Esophagus muscularis mucosa (tissue), 4 donors: ENCODE measurements at regions not wholly inside any gene's neighbourhood (a gene's known extent, or its start where the extent isn't known, plus 50 kb on each side); places are given as distances from the start of the nearest gene placed in this dataset.

ENCODE experiments used
- DNase-seq: peaks from one replicate; pipeline ENCODE4 v3.0.0-alpha.2; 2017; ENCODE audit errors: extremely low spot score
- H3K27ac ChIP-seq, 4 donors: fragments of 200-600 bp; sonication (generic); replicated peaks in 1 of 4; 1 replicate in 3 of 4; 2 replicates in 1 of 4; pipeline ENCODE4 v1.5.1; 2016 to 2019; ENCODE audit warnings: mild to moderate bottlenecking in 1 of 4
- H3K27me3 ChIP-seq, 4 donors: fragments of 200-600 bp; sonication (generic); one replicate each; pipeline versions ENCODE4 v1.5.1 to v1.6.0; 2016 to 2019
- H3K36me3 ChIP-seq, 4 donors: fragments of 200-600 bp; sonication (generic); one replicate each; pipeline ENCODE4 v1.5.1; 2016 to 2019
- H3K4me1 ChIP-seq, 4 donors: fragments of 200-600 bp; sonication (generic); one replicate each; pipeline ENCODE4 v1.5.1; 2016 to 2019
- H3K4me3 ChIP-seq, 4 donors: fragments of 200-600 bp; sonication (generic); 1 replicate in 2 of 4; 2 replicates in 2 of 4; pipeline ENCODE4 v1.5.1; 2016 to 2019; ENCODE audit warnings: mild to moderate bottlenecking in 4 of 4, moderate library complexity in 1 of 4
- H3K9me3 ChIP-seq, 4 donors: fragments of 200-600 bp; sonication (generic); 1 replicate in 3 of 4; 2 replicates in 1 of 4; pipeline ENCODE4 v1.5.1; 2016 to 2019
- EP300 ChIP-seq: sonication (generic); formaldehyde crosslinking; IDR thresholded peaks from one replicate; pipeline ENCODE4 v1.6.1; 2017; ENCODE audit warnings: antibody characterized with exemption
- POLR2A ChIP-seq: fragments of 450-650 bp; IDR thresholded peaks from one replicate; pipeline ENCODE4 v1.6.1; 2017; ENCODE audit warnings: antibody characterized with exemption, moderate library complexity, mild to moderate bottlenecking, low read depth
- POLR2AphosphoS5 ChIP-seq, 2 donors: sonication (generic); formaldehyde crosslinking; IDR thresholded peaks; one replicate each; pipeline ENCODE4 v1.6.1; 2017; ENCODE audit warnings: antibody characterized with exemption in 2 of 2
- WGBS: methylation state at CpG from one replicate; pipeline ENCODE4 v1.1.5; 2018; 5-methylcytosine and 5-hydroxymethylcytosine counted together
- intact Hi-C: fragments of 100-400 bp; cut with DNase I; formaldehyde crosslinking; loops from one replicate; pipeline ENCODE4 v1.15.1; 2023
- TF ChIP-seq, protein P1 (sequence below), 3 experiments: fragments of 200-600 bp in 2 of 3; fragments of 450-650 bp in 1 of 3; sonication (generic) in 2 of 3; IDR thresholded peaks; one replicate each; pipeline ENCODE4 v1.5.1; 2017 to 2019; ENCODE audit warnings: antibody characterized with exemption in 3 of 3, mild to moderate bottlenecking in 2 of 3, moderate library complexity in 1 of 3

DNA sequence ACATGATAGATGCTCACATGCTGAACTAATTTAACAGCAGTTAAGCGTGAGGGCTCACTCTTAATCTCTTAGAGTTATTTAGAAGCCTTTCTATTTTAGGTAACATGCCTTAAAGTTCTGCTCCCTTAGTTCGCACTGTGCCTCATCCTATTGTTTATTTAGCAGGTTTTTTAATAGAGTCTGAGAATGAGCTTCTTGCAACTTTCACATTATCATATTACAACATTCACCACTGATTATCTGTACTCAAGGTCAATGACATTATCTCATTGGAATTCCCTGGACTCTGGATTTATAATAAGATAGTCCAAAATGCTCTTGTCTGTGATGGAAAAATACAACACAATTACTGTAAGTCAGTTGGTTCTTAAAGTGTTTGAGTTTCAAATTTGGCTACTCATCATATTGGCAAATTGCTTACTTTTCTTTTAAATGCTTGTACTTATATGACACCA, 183.6 kb upstream of the SLC38A2 start:
- 23% methylated on average over 2 of the region's 2 CpGs for WGBS
- no peaks in the 10 kb centered on the region for H3K36me3 ChIP-seq
- no peak for DNase-seq
- H3K27me3 ChIP-seq, result no peaks in the 10 kb centered on the region
- no peaks in the 10 kb centered on the region for H3K9me3 ChIP-seq
- peak overlapping the region in 1 of 4 donors; percentile 1 for H3K4me3 ChIP-seq
- intact Hi-C loops, result loop anchor here (10.0 kb wide), 1 partner anchor 171 kb away; no protein-coding TSS in a partner anchor
- peak overlapping the region; percentile 45 to 69 (median 63) for H3K27ac ChIP-seq
- TF ChIP-seq EP300, result no peak
- TF ChIP-seq, protein P1, sequence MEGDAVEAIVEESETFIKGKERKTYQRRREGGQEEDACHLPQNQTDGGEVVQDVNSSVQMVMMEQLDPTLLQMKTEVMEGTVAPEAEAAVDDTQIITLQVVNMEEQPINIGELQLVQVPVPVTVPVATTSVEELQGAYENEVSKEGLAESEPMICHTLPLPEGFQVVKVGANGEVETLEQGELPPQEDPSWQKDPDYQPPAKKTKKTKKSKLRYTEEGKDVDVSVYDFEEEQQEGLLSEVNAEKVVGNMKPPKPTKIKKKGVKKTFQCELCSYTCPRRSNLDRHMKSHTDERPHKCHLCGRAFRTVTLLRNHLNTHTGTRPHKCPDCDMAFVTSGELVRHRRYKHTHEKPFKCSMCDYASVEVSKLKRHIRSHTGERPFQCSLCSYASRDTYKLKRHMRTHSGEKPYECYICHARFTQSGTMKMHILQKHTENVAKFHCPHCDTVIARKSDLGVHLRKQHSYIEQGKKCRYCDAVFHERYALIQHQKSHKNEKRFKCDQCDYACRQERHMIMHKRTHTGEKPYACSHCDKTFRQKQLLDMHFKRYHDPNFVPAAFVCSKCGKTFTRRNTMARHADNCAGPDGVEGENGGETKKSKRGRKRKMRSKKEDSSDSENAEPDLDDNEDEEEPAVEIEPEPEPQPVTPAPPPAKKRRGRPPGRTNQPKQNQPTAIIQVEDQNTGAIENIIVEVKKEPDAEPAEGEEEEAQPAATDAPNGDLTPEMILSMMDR (IDR thresholded peaks at IDR 0.05), result no peak
- no peak for TF ChIP-seq POLR2A
- TF ChIP-seq POLR2AphosphoS5 (IDR thresholded peaks at IDR 0.05), result peak in 1 of 2 donors; percentile 42
- peaks cover 12 to 39% (median 23%) of the 10 kb centered on the region in 4 donors for H3K4me1 ChIP-seq

DNA sequence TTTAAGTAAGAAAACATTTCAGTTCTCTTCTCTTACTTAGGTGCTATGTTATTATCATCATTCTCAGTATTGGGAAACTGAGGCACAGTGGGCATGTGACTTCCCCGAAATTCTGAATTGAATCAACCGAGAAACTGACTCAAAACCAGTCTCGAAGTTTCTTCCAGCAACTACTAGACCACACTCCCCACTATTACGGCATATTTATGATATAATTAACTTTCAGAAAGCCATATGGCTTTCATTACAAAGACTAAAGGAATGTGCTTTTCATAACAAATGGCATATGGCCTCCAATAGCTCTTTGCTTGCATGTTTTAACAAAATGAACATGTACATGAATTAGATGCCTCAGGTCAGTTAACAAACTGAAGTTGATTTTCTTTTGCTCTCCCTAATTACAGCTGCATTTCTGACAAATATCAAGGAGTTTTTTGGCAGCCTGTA, 182.9 kb upstream of the SLC38A2 start:
- H3K4me1 ChIP-seq, result peaks cover 12 to 39% (median 23%) of the 10 kb centered on the region in 4 donors
- intact Hi-C loops, result loop anchor here (10.0 kb wide), 1 partner anchor 171 kb away; no protein-coding TSS in a partner anchor
- peak overlapping the region in 1 of 4 donors; percentile 1 for H3K4me3 ChIP-seq
- DNase-seq, result no peak
- 44% methylated on average over 4 of the region's 4 CpGs for WGBS
- TF ChIP-seq POLR2AphosphoS5 (IDR thresholded peaks at IDR 0.05) (no peak), POLR2A (no peak), EP300 (no peak)
- TF ChIP-seq, protein P1 (IDR thresholded peaks at IDR 0.05), result no peak
- peak overlapping the region; percentile 45 to 69 (median 63) for H3K27ac ChIP-seq
- no peaks in the 10 kb centered on the region for H3K36me3 ChIP-seq
- no peaks in the 10 kb centered on the region for H3K9me3 ChIP-seq
- no peaks in the 10 kb centered on the region for H3K27me3 ChIP-seq

DNA sequence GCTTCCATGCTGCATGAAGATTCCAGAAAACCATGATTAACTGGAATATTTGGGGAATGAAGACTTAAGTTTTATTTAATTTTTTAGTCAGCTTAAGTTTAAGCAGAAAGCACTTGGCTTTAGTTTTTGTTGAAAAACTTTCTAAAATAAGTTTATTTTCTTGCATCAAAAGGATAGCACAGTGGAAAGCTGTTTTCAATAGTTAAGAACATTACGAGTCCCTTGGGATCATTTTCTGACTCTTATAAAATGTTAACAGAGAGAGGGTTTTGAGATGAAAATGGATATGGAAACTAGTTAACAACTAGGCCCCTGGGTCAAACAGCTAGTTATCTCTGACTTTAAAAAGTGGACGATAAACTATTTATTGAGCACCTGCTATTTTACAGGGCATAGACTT, 181.9 kb upstream of the SLC38A2 start:
- H3K9me3 ChIP-seq, result no peaks in the 10 kb centered on the region
- H3K27me3 ChIP-seq, result no peaks in the 10 kb centered on the region
- H3K27ac ChIP-seq, result peak overlapping the region in 2 of 4 donors; percentile 62 to 69
- intact Hi-C loops, result loop anchor here (10.0 kb wide), 1 partner anchor 170 kb away; no protein-coding TSS in a partner anchor
- TF ChIP-seq POLR2AphosphoS5 (IDR thresholded peaks at IDR 0.05), result no peak
- H3K4me1 ChIP-seq, result peaks cover 12 to 38% (median 23%) of the 10 kb centered on the region in 4 donors
- no peaks in the 10 kb centered on the region for H3K36me3 ChIP-seq
- no peak for DNase-seq
- no peak overlapping the region for H3K4me3 ChIP-seq
- 82% methylated on average over 2 of the region's 2 CpGs for WGBS

DNA sequence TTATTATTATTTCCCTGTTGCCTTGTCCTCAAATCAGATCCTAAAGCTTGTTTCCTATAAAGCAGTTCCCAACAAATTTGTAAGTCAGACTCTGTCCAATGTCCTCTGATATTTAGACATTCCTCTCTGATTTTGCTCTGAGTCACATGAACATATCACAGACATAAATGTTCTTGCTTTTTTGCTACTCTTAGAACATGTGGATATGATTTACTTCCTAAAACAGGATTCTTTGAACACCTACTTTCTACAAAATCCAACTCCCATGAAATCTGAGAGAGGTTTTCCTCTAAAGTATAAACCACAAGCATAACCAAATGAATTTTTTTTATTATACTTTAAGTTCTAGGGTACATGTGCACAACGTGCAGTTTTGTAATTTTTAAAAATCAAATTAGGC, 181.3 kb upstream of the SLC38A2 start:
- 71% methylated on average over 1 of the region's 1 CpG for WGBS
- TF ChIP-seq POLR2AphosphoS5 (IDR thresholded peaks at IDR 0.05), result no peak
- TF ChIP-seq POLR2A, result no peak
- TF ChIP-seq, protein P1 (IDR thresholded peaks at IDR 0.05), result no peak
- TF ChIP-seq EP300, result no peak
- Histone ChIP-seq H3K27ac (no peak overlapping the region), H3K27me3 (no peaks in the 10 kb centered on the region), H3K9me3 (no peaks in the 10 kb centered on the region), H3K4me3 (no peak overlapping the region), H3K4me1 (peaks cover 12 to 32% (median 21%) of the 10 kb centered on the region in 4 donors), H3K36me3 (no peaks in the 10 kb centered on the region)
- DNase-seq, result no peak
- intact Hi-C loops, result loop anchor here (10.0 kb wide), 1 partner anchor 169 kb away; no protein-coding TSS in a partner anchor

DNA sequence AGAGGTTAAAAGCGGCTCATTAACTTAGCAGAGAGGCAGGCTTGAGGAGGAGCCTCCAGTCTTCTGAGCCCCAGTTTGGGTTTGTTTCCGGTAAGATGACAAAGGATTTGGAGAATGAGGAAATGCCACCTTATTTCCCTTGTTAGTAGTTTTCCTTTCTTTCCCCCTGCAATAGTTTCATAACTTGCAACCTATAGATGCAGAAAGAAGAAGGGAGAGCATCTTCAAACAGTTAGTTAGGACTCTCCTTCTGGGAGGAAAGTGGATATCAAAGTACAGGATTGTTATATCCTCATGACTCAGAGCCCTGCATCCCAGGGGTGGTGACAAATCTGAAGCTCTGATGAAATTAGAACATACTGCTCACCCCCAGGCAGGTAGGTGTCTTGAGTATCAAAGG, 180.7 kb upstream of the SLC38A2 start:
- Histone ChIP-seq H3K36me3 (no peaks in the 10 kb centered on the region), H3K4me3 (no peak overlapping the region), H3K4me1 (peaks cover 18 to 32% (median 24%) of the 10 kb centered on the region in 4 donors), H3K9me3 (no peaks in the 10 kb centered on the region), H3K27ac (no peak overlapping the region), H3K27me3 (no peaks in the 10 kb centered on the region)
- intact Hi-C loops, result loop anchor here (10.0 kb wide), 1 partner anchor 168 kb away; no protein-coding TSS in a partner anchor
- 89% methylated on average over 2 of the region's 2 CpGs for WGBS
- TF ChIP-seq EP300 (no peak), POLR2A (no peak), POLR2AphosphoS5 (IDR thresholded peaks at IDR 0.05) (no peak)
- TF ChIP-seq, protein P1 (IDR thresholded peaks at IDR 0.05), result no peak
- no peak for DNase-seq
